ENCODE measurements at regions not wholly inside any gene's neighbourhood (a gene's known extent, or its start where the extent isn't known, plus 50 kb on each side); places are given as distances from the start of the nearest gene placed in this dataset.

- H3K4me3 ChIP-seq, result no peak overlapping the region
- H3K27me3 ChIP-seq (replicated peaks; ENCODE audit: insufficient read depth), result no peaks in the 10 kb centered on the region
- H3K27ac ChIP-seq, result no peak overlapping the region
- H3K9me3 ChIP-seq, result no peaks in the 10 kb centered on the region
- TF ChIP-seq CTCF (IDR thresholded peaks at IDR 0.05), result no peak
- peaks cover 1 to 27% of the 10 kb centered on the region in 2 donors for H3K4me1 ChIP-seq (ENCODE audit: control insufficient read depth in 1 of 2, low read depth in 2 of 2)
- H3K36me3 ChIP-seq, result no peaks in the 10 kb centered on the region
- no peak for ATAC-seq (ENCODE audit: insufficient number of reproducible peaks, low FRiP score, low read depth)
- no peak for DNase-seq (ENCODE audit: low spot score)
Measured at GRCh38 chr6:144413418-144413817, 128.3 kb downstream of the UTRN start.

GRCh38 chr6:144415014-144415413 lies 129.9 kb downstream of the UTRN start:
- H3K36me3 ChIP-seq, result no peaks in the 10 kb centered on the region
- no peak for ATAC-seq (ENCODE audit: insufficient number of reproducible peaks, low FRiP score, low read depth)
- H3K4me1 ChIP-seq (ENCODE audit: control insufficient read depth in 1 of 2, low read depth in 2 of 2), result peaks cover 0 to 24% of the 10 kb centered on the region in 2 donors

DNA sequence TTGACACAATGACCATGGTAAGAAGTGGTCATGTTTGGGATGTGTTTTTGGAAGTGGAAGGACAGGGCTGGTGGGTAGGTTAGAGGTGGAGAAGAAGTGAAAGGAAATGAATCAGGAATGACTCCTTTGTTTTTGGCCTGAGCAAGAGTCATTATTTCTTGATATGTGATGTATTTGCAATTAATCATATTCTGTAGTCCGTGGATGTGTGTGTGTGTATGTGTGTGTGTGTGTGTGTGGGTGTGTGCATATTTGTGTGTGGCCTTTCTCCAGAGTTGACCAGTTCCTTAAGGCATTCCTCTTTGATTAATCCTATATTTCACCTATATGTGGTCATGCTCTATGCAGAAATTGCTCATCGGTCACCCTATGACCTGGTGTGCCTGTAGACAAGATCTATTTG lies 130.7 kb downstream of the UTRN start:
- Histone ChIP-seq H3K36me3 (no peaks in the 10 kb centered on the region), H3K27ac (no peak overlapping the region), H3K27me3 (replicated peaks; ENCODE audit: insufficient read depth) (no peaks in the 10 kb centered on the region), H3K4me1 (ENCODE audit: control insufficient read depth in 1 of 2, low read depth in 2 of 2) (peaks cover 0 to 24% of the 10 kb centered on the region in 2 donors), H3K9me3 (no peaks in the 10 kb centered on the region), H3K4me3 (no peak overlapping the region)
- DNase-seq (ENCODE audit: low spot score) (no peak), ATAC-seq (ENCODE audit: insufficient number of reproducible peaks, low FRiP score, low read depth) (no peak)
- TF ChIP-seq CTCF (IDR thresholded peaks at IDR 0.05), result no peak

More at GRCh38 chr6:144415014-144415413, 129.9 kb downstream of the UTRN start:
- no peak for DNase-seq (ENCODE audit: low spot score)
- Histone ChIP-seq H3K9me3 (no peaks in the 10 kb centered on the region), H3K27me3 (replicated peaks; ENCODE audit: insufficient read depth) (no peaks in the 10 kb centered on the region), H3K4me3 (no peak overlapping the region), H3K27ac (no peak overlapping the region)
- no peak for TF ChIP-seq CTCF (IDR thresholded peaks at IDR 0.05)

- Histone ChIP-seq H3K27ac (no peak overlapping the region), H3K36me3 (no peaks in the 10 kb centered on the region), H3K4me3 (no peak overlapping the region), H3K27me3 (replicated peaks; ENCODE audit: insufficient read depth) (no peaks in the 10 kb centered on the region), H3K4me1 (ENCODE audit: control insufficient read depth in 1 of 2, low read depth in 2 of 2) (peaks cover 0 to 24% of the 10 kb centered on the region in 2 donors), H3K9me3 (no peaks in the 10 kb centered on the region)
- ATAC-seq (ENCODE audit: insufficient number of reproducible peaks, low FRiP score, low read depth) (no peak), DNase-seq (ENCODE audit: low spot score) (no peak)
- TF ChIP-seq CTCF (IDR thresholded peaks at IDR 0.05), result no peak
Measured at GRCh38 chr6:144416244-144416643, 131.1 kb downstream of the UTRN start.

DNA sequence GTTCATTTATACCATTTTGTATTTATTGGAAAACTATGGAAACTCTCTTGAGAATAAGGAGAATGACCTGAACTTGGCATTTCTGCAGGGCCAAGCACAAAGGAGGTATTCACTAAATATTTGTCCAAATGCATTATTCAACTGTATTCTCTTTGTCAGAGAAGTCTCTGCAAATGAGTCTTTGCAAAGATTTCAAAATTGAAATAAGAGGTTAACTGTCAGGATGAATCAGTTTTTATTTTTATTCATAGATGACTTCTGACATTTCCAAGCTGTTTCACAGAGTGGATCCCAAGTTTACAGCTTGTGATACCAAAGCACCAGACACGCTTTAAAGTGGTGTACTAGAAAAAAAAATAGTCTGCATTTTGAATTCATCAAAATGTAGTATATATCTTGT lies 131.6 kb downstream of the UTRN start:
- no peaks in the 10 kb centered on the region for H3K27me3 ChIP-seq (replicated peaks; ENCODE audit: insufficient read depth)
- no peak overlapping the region for H3K27ac ChIP-seq
- no peak for TF ChIP-seq CTCF (IDR thresholded peaks at IDR 0.05)
- no peaks in the 10 kb centered on the region for H3K9me3 ChIP-seq
- H3K4me1 ChIP-seq (ENCODE audit: control insufficient read depth in 1 of 2, low read depth in 2 of 2), result peaks cover 0 to 24% of the 10 kb centered on the region in 2 donors
- no peaks in the 10 kb centered on the region for H3K36me3 ChIP-seq
- no peak overlapping the region for H3K4me3 ChIP-seq
- DNase-seq (ENCODE audit: low spot score) (no peak), ATAC-seq (ENCODE audit: insufficient number of reproducible peaks, low FRiP score, low read depth) (no peak)
